NCI-H187 (cell line): ENCODE measurements at regions not wholly inside any gene's neighbourhood (a gene's known extent, or its start where the extent isn't known, plus 50 kb on each side); places are given as distances from the start of the nearest gene placed in this dataset.
"Not testable (repeated sequence)": the region's sequence is repeated elsewhere in the genome, so short reads cannot be mapped to it uniquely, and the experiment has no call there.

Experiments used
- DNase-seq, 2 experiments: peaks; one replicate each; lab custom pipeline; 2025; lab: John Stamatoyannopoulos, UW

DNA sequence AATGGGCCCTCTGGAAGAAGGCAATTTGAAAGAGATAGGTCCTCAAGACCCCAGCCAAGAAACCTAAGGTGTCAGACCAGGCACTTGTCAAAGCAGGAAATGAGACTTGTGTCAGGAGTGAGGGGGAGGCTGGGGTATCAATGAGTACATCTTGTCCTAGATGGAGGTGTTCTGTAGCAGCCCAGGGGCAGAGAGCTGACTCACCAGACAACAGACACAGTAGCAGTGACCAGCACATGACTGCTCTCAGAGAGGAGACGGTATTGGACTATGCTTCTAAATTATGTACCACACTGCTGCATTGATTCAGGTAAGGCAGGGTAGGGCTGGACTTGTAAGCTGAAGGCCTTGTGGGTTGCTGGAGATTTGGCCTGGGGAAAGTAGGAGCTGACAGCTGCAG lies 551.2 kb upstream of the KLF4 start:
- no peak for DNase-seq

GRCh38 chr9:108039493-108039892 lies 549.9 kb upstream of the KLF4 start:
- no peak for DNase-seq

DNA sequence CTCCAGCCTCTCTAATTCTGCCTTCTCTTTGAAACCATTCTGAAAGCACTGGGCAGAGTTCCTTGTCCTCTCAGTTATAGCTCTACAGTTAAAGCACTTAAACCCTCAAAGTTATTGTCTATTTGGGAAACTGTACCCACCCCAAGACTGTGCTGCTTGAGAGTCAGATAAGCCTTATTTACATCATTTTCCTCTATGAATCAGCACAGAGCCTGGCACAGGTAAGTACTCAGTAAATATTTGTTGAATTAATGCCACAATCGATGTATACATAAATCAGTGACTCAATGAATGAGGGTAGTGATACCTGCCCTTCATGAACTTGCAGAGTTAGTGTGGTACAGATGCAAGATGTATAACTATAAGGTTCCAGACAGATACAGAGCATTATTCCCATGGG lies 549.4 kb upstream of the KLF4 start:
- DNase-seq = no peak

DNA sequence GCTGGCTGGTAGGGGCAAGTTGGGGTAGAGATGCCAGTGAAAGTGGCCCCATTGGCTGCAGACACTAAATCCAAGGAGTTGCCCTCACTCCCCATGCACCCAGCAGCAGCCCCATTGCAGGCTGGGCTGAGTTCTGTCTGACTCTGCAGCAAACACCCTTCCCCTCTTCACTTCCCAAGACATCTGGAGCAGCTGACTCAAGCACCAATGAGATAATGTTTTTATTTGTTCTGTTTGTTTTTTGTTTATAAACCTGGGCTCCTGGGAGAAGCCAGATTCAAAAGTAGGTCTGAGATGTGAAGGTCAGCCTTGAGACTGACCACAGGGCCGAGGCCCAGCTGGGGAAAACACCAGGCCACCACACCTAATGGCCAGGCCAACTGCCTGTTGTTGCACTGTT lies 545.9 kb upstream of the KLF4 start:
- no peak for DNase-seq

DNA sequence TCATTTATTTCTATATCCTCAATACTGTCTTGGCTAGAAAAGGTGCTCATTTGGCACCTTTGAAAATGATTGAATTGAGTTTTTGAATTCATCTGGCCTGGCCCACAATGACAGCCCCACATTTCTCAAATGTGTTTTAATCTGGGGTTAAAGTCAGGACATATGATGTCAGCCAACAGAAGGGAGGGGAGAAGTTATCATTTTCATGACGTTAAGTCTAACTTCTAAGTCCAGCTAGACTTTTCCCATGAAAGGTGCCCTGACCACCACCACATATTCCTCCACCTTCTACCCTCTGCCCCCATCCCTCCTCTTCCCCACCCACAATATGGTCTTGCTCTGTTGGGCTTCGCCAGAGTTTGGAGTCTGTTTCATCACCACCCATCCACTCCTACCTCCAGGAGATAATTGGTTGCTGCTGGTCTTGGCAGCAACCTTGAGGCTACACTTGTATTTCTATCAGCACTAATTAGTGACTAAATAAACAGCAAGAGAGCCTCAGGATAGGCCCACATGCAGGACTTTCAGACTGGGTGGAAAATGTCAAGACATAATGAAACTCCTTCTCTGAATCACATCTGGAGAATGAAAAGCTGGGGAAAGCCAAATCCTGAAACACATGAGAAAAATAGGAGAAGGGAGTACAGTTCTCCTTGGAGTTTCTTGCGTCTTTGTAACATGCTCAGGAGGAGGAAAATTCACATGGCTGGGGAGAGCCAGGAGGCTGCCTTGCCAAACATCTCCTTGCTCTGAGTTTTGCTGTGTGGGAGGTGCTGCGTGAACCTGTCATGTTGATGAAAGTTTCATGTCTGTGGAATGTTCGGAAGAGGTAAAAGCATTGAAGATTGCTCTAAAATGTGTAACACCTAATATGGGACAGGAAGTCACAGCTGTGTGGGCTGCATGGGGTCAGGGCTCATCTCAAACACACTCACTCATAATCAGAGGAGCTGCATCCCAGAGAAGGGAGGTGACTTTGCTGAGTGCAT lies 544.7 kb upstream of the KLF4 start:
- no peak for DNase-seq

- DNase-seq = not testable (repeated sequence)
These were observed 542.5 kb upstream of the KLF4 start for GRCh38 chr9:108032079-108032478.

DNA sequence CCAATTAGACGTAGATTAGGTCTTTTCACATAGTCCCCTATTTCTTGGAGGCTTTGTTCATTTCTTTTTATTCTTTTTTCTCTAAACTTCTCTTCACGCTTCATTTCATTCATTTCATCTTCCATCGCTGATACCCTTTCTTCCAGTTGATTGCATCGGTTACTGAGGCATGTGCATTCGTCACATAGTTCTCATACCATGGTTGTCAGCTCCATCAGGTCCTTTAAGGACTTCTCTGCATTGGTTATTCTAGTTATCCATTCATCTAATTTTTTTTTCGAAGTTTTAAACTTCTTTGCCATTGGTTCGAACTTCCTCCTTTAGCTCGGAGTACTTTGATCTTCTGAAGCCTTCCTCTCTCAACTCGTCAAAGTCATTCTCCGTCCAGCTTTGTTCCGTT lies 541.7 kb upstream of the KLF4 start:
- DNase-seq = not testable (repeated sequence)

- not testable (repeated sequence) for DNase-seq
These were observed 537.1 kb upstream of the KLF4 start for GRCh38 chr9:108026718-108027117.

GRCh38 chr9:108024604-108025003 lies 535.0 kb upstream of the KLF4 start:
- no peak for DNase-seq

DNA sequence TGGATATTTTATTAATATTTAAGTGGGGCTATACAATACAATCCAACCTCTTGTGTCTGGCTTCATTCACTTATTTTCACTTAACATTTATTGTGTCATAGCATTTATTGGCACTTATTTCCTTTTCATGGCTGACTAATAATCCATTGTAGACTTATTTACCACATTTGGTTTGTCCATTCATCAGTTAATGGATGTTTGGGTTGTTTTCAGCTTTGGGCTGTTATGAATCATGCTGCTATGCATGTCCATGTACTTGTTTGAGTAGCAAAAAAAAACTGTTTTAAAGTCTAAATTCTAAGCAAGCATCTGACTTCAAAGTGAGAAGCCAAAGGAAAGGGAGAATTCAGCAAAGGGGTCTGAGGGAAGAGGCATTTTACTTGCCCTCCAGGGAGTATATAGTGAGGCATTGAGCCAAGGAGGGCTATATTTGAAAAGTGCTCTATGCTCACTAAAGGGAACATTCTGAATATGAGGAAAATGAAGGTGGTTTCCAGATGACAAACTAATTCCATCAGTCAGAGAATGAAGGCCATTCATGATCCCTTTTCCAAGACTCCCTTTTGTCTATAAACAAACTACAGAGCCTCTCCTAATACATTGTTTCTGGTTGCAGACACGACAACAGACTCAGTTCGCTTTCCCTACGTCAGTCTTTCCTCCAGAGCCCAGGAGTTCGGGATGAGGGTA lies 532.8 kb upstream of the KLF4 start:
- DNase-seq = no peak

GRCh38 chr9:108021096-108021710 lies 531.6 kb upstream of the KLF4 start:
- DNase-seq = no peak

GRCh38 chr9:108019821-108020220 lies 530.3 kb upstream of the KLF4 start:
- DNase-seq = no peak

- no peak for DNase-seq
These were observed 528.1 kb upstream of the KLF4 start for GRCh38 chr9:108017671-108018070.

- no peak for DNase-seq
These were observed 526.9 kb upstream of the KLF4 start for GRCh38 chr9:108016446-108016845.

GRCh38 chr9:108015690-108016089 lies 526.1 kb upstream of the KLF4 start:
- DNase-seq = no peak

DNA sequence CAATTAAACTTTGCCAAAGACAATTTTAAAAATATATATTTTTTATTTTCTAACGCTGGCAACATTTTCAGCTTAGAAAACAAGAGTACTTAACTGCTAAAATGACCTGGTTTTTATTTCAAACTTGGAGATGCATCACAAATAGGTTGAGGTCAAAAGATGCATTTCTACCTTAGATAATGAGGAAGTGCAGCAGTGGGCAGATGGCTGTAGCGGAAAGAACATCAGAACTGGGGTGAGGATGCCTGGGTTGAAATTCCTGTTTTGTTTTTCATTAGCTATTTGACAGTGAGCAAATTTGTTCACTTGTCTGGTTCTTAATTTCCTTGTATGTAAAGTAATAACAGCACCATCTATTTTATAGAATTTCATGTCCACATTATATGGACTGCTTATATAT lies 524.8 kb upstream of the KLF4 start:
- DNase-seq = no peak

DNA sequence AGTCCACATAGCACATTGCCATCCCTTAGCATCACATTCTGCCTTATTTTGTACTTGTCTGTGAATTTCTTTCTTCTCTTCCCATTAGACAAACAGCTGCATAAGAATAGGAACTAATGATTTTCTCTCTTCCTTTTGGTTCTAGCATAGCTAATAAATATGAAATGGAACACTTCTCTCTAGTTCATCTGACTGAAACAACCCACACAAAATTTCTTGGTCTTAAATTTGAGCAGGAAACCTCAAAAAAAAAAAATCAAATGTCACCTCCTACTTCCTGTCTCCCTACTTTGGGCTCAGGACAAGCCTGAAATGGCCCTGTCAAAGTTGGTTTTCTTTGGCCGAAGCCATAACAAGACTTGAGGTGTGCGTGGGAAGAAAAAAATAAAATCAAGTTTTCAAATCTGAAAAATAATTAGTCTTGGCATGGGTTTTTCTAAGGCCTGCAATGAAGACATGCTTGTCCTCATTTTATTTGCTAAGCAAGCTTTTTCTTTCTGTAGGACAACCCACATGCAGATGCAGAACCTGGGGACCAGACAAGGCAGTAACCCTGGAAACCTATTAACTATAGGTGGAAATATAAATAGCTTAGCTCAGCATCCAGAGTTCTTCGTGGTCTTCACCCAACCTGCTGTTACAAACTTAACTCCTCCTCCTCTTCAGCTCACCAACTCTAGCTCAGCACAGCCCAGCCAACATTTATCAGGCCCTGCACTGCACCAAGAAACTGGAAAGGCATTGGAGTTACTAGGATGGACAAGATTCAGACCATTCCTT lies 523.5 kb upstream of the KLF4 start:
- no peak for DNase-seq

GRCh38 chr9:108012405-108012804 lies 522.8 kb upstream of the KLF4 start:
- no peak for DNase-seq

DNA sequence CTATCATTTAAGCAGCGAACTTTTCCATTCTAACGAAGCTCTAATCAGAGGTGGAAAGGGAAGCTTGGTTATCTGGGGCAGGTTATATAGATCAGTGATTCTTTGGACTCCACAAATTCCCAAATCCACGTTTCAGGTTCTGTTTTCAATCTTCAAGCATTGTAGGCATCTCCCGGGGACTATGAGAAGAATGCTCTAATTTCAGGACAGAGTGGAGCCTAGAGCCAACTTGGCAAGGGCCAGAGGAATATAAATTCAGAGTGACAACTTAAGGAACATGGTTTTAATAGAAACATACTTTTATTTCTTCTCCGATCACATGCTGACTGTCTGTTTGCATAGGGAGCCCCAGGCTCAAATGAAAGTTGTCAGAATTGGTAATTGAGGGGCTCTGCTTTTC lies 514.0 kb upstream of the KLF4 start:
- no peak for DNase-seq

- DNase-seq = no peak
These were observed 512.9 kb upstream of the KLF4 start for GRCh38 chr9:108002371-108002956.

DNA sequence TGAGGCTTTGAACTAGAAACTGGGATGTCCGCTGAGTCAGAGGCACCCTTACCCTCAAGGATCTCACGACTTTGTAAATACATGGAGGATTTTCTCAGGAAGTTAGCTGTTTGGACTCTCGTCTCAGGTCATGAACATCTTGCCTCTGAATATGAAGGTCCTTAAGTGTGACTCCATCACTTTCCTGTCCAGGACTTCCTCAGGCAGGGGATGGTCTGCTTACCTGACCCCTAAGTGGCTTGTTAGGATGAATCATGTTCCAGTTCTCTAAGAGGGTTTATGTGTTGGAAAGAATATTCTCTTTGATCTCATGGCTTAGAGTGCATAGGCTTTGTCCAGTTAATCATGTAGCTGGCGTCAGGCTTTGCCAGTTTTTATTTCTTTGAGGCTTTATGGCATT lies 511.7 kb upstream of the KLF4 start:
- no peak for DNase-seq

DNA sequence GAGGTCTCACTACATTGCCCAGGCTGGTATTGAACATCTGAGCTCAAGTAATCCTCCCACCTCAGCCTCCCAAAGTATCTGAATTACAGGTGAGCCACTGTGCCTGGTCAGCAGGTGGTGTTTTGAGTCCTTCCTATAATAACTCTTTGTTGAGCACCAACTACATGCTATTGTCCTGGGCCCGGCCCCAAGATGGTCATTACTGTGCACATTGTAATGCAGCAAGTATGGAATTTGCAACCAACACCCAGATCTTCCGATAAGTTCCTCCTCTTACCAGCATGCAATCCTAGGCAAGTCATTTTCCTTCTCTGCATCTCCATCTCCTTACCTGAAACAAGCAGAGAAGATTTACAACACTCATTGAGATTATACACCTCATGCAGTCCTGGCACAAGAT lies 510.3 kb upstream of the KLF4 start:
- DNase-seq = no peak
